Activated CD4-positive, alpha-beta T cell treated with anti-CD3 and anti-CD28 coated beads, Interleukin-2, amount 10 ng/mL, durations not matched to agents 7 days and 5 days (primary cell): ENCODE measurements at regions not wholly inside any gene's neighbourhood (a gene's known extent, or its start where the extent isn't known, plus 50 kb on each side); places are given as distances from the start of the nearest gene placed in this dataset.

Source experiments
- CTCF ChIA-PET: fragments of 350-600 bp; sonication (Branson Sonifier 250); formaldehyde crosslinking; loops from one replicate; lab custom pipeline; 2021; ENCODE audit warnings: antibody characterized with exemption; lab: Charles Lee
- POLR2A ChIA-PET: fragments of 350-600 bp; sonication (Branson Sonifier 250); formaldehyde crosslinking; loops from one replicate; lab custom pipeline; 2021; ENCODE audit warnings: antibody characterized with exemption; lab: Charles Lee
- DNase-seq: peaks from one replicate; pipeline ENCODE4 v3.0.0-alpha.2; 2020
- H3K27ac Mint-ChIP-seq: one replicate; pipeline ENCODE4 v1.8.0; 2021; ENCODE audit warnings: mild to moderate bottlenecking, moderate library complexity, mixed read lengths
- H3K27me3 Mint-ChIP-seq: one replicate; pipeline ENCODE4 v1.8.0; 2021; ENCODE audit warnings: mixed read lengths
- H3K36me3 Mint-ChIP-seq: one replicate; pipeline ENCODE4 v1.8.0; 2021; ENCODE audit warnings: low read depth, mixed read lengths
- H3K4me1 Mint-ChIP-seq: one replicate; pipeline ENCODE4 v1.8.0; 2021; ENCODE audit warnings: mixed read lengths
- H3K4me3 Mint-ChIP-seq: one replicate; pipeline ENCODE4 v1.8.0; 2021; ENCODE audit warnings: mild to moderate bottlenecking, moderate library complexity, mixed read lengths
- H3K9me3 Mint-ChIP-seq: one replicate; pipeline ENCODE4 v1.8.0; 2021; ENCODE audit warnings: mixed read lengths

DNA sequence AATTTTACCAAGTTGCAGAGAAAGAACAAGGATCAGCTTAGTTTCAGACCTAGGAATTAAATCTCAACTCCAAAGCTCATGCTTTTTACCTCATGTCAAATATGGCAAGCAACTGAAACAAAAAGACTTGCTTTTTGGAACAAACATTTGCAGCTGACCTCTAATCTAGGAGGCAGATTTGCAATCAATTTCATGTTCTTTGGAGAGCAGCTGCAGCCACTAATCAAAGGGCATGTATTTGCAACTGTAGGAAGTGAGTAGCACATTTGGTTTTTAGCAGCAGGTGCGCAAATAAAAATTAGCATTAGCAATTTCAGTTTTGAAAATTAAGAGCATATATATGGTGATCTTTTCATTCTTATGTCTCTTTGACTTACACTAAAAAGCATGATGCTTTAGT, 459.3 kb upstream of the SLC10A2 start:
- Mint-ChIP-seq H3K36me3 (no peaks in the 10 kb centered on the region), H3K4me3 (no peak overlapping the region), H3K27me3 (no peaks in the 10 kb centered on the region), H3K4me1 (no peaks in the 10 kb centered on the region), H3K9me3 (no peaks in the 10 kb centered on the region), H3K27ac (no peak overlapping the region)
- DNase-seq: no peak
- CTCF ChIA-PET: no interaction called here
- POLR2A ChIA-PET: no interaction called here

GRCh38 chr13:103523858-103524257, 457.6 kb upstream of the SLC10A2 start:
- no peak for DNase-seq
- H3K36me3 Mint-ChIP-seq: no peaks in the 10 kb centered on the region
- POLR2A ChIA-PET: no interaction called here
- H3K4me1 Mint-ChIP-seq: no peaks in the 10 kb centered on the region
- no peaks in the 10 kb centered on the region for H3K27me3 Mint-ChIP-seq
- H3K4me3 Mint-ChIP-seq: no peak overlapping the region
- no peaks in the 10 kb centered on the region for H3K9me3 Mint-ChIP-seq
- CTCF ChIA-PET: no interaction called here
- H3K27ac Mint-ChIP-seq: no peak overlapping the region

DNA sequence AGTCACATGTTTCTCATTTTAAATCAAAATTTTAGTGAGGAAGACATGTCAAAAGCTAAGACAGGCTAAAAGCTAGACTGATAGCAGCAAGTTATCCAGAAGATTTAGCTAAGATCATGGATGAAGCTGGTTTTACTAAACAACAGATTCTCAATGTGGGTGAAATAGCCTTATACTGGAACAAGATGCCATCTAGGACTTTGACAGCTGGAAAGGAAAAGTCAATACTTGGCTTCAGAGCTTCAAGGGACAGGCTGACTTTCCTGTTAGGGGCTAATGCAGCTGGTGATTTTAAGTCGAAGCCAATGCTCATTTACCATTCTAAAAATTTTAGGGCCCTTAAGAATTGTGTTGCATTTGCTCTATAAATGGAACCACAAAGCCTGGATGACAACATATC, 455.3 kb upstream of the SLC10A2 start:
- H3K4me3 Mint-ChIP-seq: no peak overlapping the region
- no peak overlapping the region for H3K27ac Mint-ChIP-seq
- no peak for DNase-seq
- no peaks in the 10 kb centered on the region for H3K4me1 Mint-ChIP-seq
- H3K27me3 Mint-ChIP-seq: no peaks in the 10 kb centered on the region
- no peaks in the 10 kb centered on the region for H3K36me3 Mint-ChIP-seq
- CTCF ChIA-PET: no interaction called here
- H3K9me3 Mint-ChIP-seq: no peaks in the 10 kb centered on the region
- POLR2A ChIA-PET: no interaction called here

- H3K36me3 Mint-ChIP-seq: no peaks in the 10 kb centered on the region
- DNase-seq: no peak
- H3K9me3 Mint-ChIP-seq: no peaks in the 10 kb centered on the region
- H3K27me3 Mint-ChIP-seq: no peaks in the 10 kb centered on the region
- no peaks in the 10 kb centered on the region for H3K4me1 Mint-ChIP-seq
- no peak overlapping the region for H3K27ac Mint-ChIP-seq
- no peak overlapping the region for H3K4me3 Mint-ChIP-seq
- CTCF ChIA-PET: no interaction called here
- POLR2A ChIA-PET: no interaction called here
These were observed 451.5 kb upstream of the SLC10A2 start for GRCh38 chr13:103517768-103518102.

DNA sequence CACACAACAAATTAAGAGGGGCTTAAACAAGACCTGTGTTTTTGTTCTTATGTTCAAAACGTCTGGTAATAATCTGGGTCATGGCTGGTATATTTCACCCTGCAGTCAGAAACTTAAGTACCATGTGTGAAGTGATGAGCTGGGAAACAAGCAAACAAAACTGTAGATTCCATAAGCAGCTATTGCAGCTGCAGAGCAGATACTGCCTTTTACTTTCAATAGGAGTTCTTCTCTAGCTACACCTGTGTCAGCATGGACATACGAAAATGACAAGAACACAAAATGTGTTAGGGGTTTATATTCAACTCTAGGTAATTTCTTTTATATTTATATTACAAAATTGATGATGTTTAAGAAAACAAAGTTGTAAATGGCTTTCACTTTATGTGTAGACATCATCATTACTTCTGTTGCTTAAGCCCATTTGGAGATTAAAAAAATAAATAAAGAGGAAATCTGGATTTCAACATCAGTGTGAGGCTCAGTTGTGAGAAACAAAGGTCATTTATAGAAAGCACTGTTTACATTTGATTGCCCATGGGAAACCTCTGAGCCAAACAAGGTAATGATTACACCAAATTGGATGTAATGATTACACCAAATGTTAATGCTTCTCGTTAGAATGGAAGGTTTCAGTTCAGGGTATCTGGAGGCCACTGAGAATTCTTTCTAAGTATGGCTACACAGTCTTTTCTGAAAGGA, 451.0 kb upstream of the SLC10A2 start:
- ChIA-PET POLR2A (no interaction called here), CTCF (no interaction called here)
- H3K27me3 Mint-ChIP-seq: no peaks in the 10 kb centered on the region
- H3K4me3 Mint-ChIP-seq: no peak overlapping the region
- H3K27ac Mint-ChIP-seq: no peak overlapping the region
- no peaks in the 10 kb centered on the region for H3K9me3 Mint-ChIP-seq
- no peak for DNase-seq
- no peaks in the 10 kb centered on the region for H3K36me3 Mint-ChIP-seq
- H3K4me1 Mint-ChIP-seq: no peaks in the 10 kb centered on the region

- Mint-ChIP-seq H3K36me3 (no peaks in the 10 kb centered on the region), H3K27me3 (no peaks in the 10 kb centered on the region), H3K9me3 (no peaks in the 10 kb centered on the region), H3K27ac (no peak overlapping the region), H3K4me3 (no peak overlapping the region), H3K4me1 (no peaks in the 10 kb centered on the region)
- ChIA-PET CTCF (no interaction called here), POLR2A (no interaction called here)
- no peak for DNase-seq
These were observed 450.0 kb upstream of the SLC10A2 start for GRCh38 chr13:103516015-103516795.

- H3K36me3 Mint-ChIP-seq: no peaks in the 10 kb centered on the region
- H3K27ac Mint-ChIP-seq: no peak overlapping the region
- H3K9me3 Mint-ChIP-seq: no peaks in the 10 kb centered on the region
- H3K27me3 Mint-ChIP-seq: no peaks in the 10 kb centered on the region
- ChIA-PET POLR2A (no interaction called here), CTCF (no interaction called here)
- H3K4me3 Mint-ChIP-seq: no peak overlapping the region
- DNase-seq: no peak
- no peaks in the 10 kb centered on the region for H3K4me1 Mint-ChIP-seq
These were observed 449.2 kb upstream of the SLC10A2 start for GRCh38 chr13:103515410-103515809.

GRCh38 chr13:103514619-103515018, 448.4 kb upstream of the SLC10A2 start:
- ChIA-PET POLR2A (no interaction called here), CTCF (no interaction called here)
- H3K27me3 Mint-ChIP-seq: no peaks in the 10 kb centered on the region
- no peak overlapping the region for H3K27ac Mint-ChIP-seq
- DNase-seq: no peak
- no peaks in the 10 kb centered on the region for H3K4me1 Mint-ChIP-seq
- H3K36me3 Mint-ChIP-seq: no peaks in the 10 kb centered on the region
- no peak overlapping the region for H3K4me3 Mint-ChIP-seq
- no peaks in the 10 kb centered on the region for H3K9me3 Mint-ChIP-seq

GRCh38 chr13:103514188-103514587, 448.0 kb upstream of the SLC10A2 start:
- CTCF ChIA-PET: no interaction called here
- Mint-ChIP-seq H3K9me3 (peaks cover under 1% of the 10 kb centered on the region), H3K4me1 (no peaks in the 10 kb centered on the region), H3K36me3 (no peaks in the 10 kb centered on the region), H3K4me3 (no peak overlapping the region), H3K27ac (no peak overlapping the region), H3K27me3 (no peaks in the 10 kb centered on the region)
- DNase-seq: no peak
- POLR2A ChIA-PET: no interaction called here

- H3K9me3 Mint-ChIP-seq: peaks cover 2% of the 10 kb centered on the region
- no peak for DNase-seq
- no peaks in the 10 kb centered on the region for H3K36me3 Mint-ChIP-seq
- H3K27ac Mint-ChIP-seq: no peak overlapping the region
- H3K4me3 Mint-ChIP-seq: no peak overlapping the region
- CTCF ChIA-PET: no interaction called here
- H3K27me3 Mint-ChIP-seq: no peaks in the 10 kb centered on the region
- no peaks in the 10 kb centered on the region for H3K4me1 Mint-ChIP-seq
- POLR2A ChIA-PET: no interaction called here
These were observed 443.9 kb upstream of the SLC10A2 start for GRCh38 chr13:103510007-103510535.

- Mint-ChIP-seq H3K36me3 (no peaks in the 10 kb centered on the region), H3K27me3 (no peaks in the 10 kb centered on the region), H3K4me1 (no peaks in the 10 kb centered on the region), H3K4me3 (no peak overlapping the region), H3K9me3 (peaks cover 8% of the 10 kb centered on the region), H3K27ac (no peak overlapping the region)
- ChIA-PET CTCF (no interaction called here), POLR2A (no interaction called here)
- no peak for DNase-seq
These were observed 431.2 kb upstream of the SLC10A2 start for GRCh38 chr13:103497404-103497803.

DNA sequence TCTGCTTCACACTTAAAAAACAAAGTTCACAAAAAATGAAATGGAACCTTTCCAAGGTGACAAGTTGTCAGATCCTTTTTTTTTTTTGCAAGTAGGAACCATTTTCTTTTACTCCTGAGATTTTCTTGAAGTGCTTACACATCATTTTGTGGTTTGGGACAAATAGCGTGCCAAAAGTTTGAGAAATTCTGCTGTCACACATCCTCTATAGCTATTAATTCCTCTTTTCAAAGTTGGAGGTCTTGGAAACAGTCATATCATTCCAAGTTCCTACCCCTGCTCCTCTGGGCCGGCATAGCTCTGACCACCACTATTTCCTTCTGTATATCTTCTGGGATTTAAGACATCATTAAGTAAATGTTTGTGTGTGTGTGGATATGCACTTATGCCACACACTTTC, 421.6 kb upstream of the SLC10A2 start:
- Mint-ChIP-seq H3K9me3 (peaks cover 3% of the 10 kb centered on the region), H3K4me3 (no peak overlapping the region), H3K36me3 (no peaks in the 10 kb centered on the region), H3K27ac (no peak overlapping the region), H3K4me1 (no peaks in the 10 kb centered on the region), H3K27me3 (no peaks in the 10 kb centered on the region)
- ChIA-PET POLR2A (no interaction called here), CTCF (no interaction called here)
- DNase-seq: no peak

DNA sequence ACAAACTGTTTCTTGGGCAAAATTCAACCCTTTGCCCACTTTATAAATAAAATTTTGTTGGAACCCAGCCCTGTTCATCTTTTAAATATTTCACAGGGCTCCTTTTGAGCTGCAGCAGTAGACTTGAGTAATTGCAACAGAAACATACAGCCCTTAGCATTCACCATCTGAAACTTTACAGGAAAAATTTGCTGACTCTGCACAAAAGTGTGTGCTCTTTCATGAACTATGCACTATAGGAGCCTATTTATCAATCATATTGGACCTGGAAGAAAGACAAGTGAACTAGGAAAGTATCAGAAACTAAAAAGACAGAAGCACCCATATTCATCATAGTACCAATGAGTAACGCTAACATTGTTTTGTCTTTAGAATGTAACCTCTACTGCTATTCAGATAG, 406.9 kb upstream of the SLC10A2 start:
- Mint-ChIP-seq H3K9me3 (no peaks in the 10 kb centered on the region), H3K4me1 (no peaks in the 10 kb centered on the region), H3K27me3 (no peaks in the 10 kb centered on the region), H3K4me3 (no peak overlapping the region), H3K36me3 (no peaks in the 10 kb centered on the region), H3K27ac (no peak overlapping the region)
- no peak for DNase-seq
- CTCF ChIA-PET: no interaction called here
- POLR2A ChIA-PET: interaction anchor here (0.6 kb wide), 1 partner anchor 109 kb away, joined by 3 read pairs; no protein-coding TSS in a partner anchor
